Hepatocyte (in vitro differentiated cells): ENCODE measurements at regions not wholly inside any gene's neighbourhood (a gene's known extent, or its start where the extent isn't known, plus 50 kb on each side); places are given as distances from the start of the nearest gene placed in this dataset.

Experiments
- DNase-seq: peaks from one replicate; pipeline ENCODE4 v3.0.0-alpha.2; 2016; ENCODE audit warnings: low spot score
- H2AFZ ChIP-seq: fragments of 200-600 bp; sonication (generic); 2 replicates; pipeline ENCODE4 v1.6.0; 2016; ENCODE audit warnings: antibody characterized with exemption, mild to moderate bottlenecking
- H3K27ac ChIP-seq: fragments of 200-600 bp; sonication (generic); 2 replicates; pipeline ENCODE4 v1.5.1; 2016; ENCODE audit warnings: mild to moderate bottlenecking
- H3K27me3 ChIP-seq: fragments of 200-600 bp; sonication (generic); 2 replicates; pipeline ENCODE4 v1.6.1; 2016
- H3K36me3 ChIP-seq: fragments of 200-600 bp; sonication (generic); replicated peaks from 2 replicates; pipeline ENCODE4 v1.5.1; 2016; ENCODE audit warnings: low read depth; ENCODE audit not compliant: insufficient read depth
- H3K4me1 ChIP-seq: fragments of 200-600 bp; sonication (generic); 2 replicates; pipeline ENCODE4 v1.5.1; 2016; ENCODE audit warnings: mild to moderate bottlenecking, moderate library complexity; ENCODE audit not compliant: insufficient read depth
- H3K4me2 ChIP-seq: fragments of 200-600 bp; sonication (generic); 2 replicates; pipeline ENCODE4 v1.6.0; 2016
- H3K4me3 ChIP-seq: fragments of 200-600 bp; sonication (generic); 2 replicates; pipeline ENCODE4 v1.5.1; 2016; ENCODE audit warnings: mild to moderate bottlenecking
- H3K79me2 ChIP-seq: fragments of 200-600 bp; sonication (generic); 2 replicates; pipeline ENCODE4 v1.6.0; 2017; ENCODE audit warnings: mild to moderate bottlenecking
- H3K9me2 ChIP-seq: fragments of 200-600 bp; sonication (generic); replicated peaks from 2 replicates; pipeline ENCODE4 v1.6.0; 2017; ENCODE audit warnings: mild to moderate bottlenecking; ENCODE audit not compliant: insufficient read depth
- H3K9me3 ChIP-seq: fragments of 200-600 bp; sonication (generic); 2 replicates; pipeline ENCODE4 v1.5.1; 2016; ENCODE audit warnings: low read depth, mild to moderate bottlenecking
- H4K20me1 ChIP-seq: fragments of 200-600 bp; sonication (generic); 2 replicates; pipeline ENCODE4 v1.6.0; 2016; ENCODE audit warnings: mild to moderate bottlenecking; ENCODE audit not compliant: insufficient read depth, poor library complexity, severe bottlenecking
- CTCF ChIP-seq: fragments of 200-600 bp; sonication (generic); IDR thresholded peaks from 2 replicates; pipeline ENCODE4 v1.5.1; 2016; ENCODE audit warnings: antibody characterized with exemption, mild to moderate bottlenecking; ENCODE audit not compliant: poor library complexity
- EZH2 ChIP-seq: fragments of 200-600 bp; sonication (generic); IDR thresholded peaks from 2 replicates; pipeline ENCODE4 v1.6.1; 2016; ENCODE audit warnings: antibody characterized with exemption, mild to moderate bottlenecking, borderline replicate concordance
- EZH2phosphoT487 ChIP-seq: fragments of 200-600 bp; sonication (generic); IDR thresholded peaks from one replicate; pipeline ENCODE4 v1.6.1; 2018; ENCODE audit warnings: antibody characterized with exemption, mild to moderate bottlenecking, low read depth, moderate library complexity; ENCODE audit not compliant: unreplicated experiment, severe bottlenecking
- WGBS: methylation state at CpG from one replicate; pipeline ENCODE4 v1.1.6; 2016; ENCODE audit warnings: low lambda C conversion rate; ENCODE audit errors: missing lambda C conversion rate; 5-methylcytosine and 5-hydroxymethylcytosine counted together

- Histone ChIP-seq H3K4me3 (no peak overlapping the region), H4K20me1 (no peaks in the 10 kb centered on the region), H2AFZ (no peak overlapping the region), H3K36me3 (no peaks in the 10 kb centered on the region), H3K27ac (no peak overlapping the region), H3K27me3 (no peaks in the 10 kb centered on the region), H3K9me3 (no peaks in the 10 kb centered on the region), H3K4me1 (no peaks in the 10 kb centered on the region), H3K4me2 (no peak overlapping the region), H3K79me2 (no peaks in the 10 kb centered on the region), H3K9me2 (no peaks in the 10 kb centered on the region)
- WGBS, result 50% methylated on average over 2 of the region's 2 CpGs
- DNase-seq, result no peak
- TF ChIP-seq EZH2 (no peak), CTCF (no peak), EZH2phosphoT487 (no peak)
Measured at GRCh38 chr3:115524549-115524948, 98.8 kb upstream of the GAP43 start.

- no peak for DNase-seq
- Histone ChIP-seq H3K36me3 (no peaks in the 10 kb centered on the region), H3K27me3 (no peaks in the 10 kb centered on the region), H3K4me2 (no peak overlapping the region), H3K79me2 (no peaks in the 10 kb centered on the region), H3K4me1 (no peaks in the 10 kb centered on the region), H2AFZ (no peak overlapping the region), H3K9me3 (no peaks in the 10 kb centered on the region), H3K4me3 (no peak overlapping the region), H3K27ac (no peak overlapping the region), H4K20me1 (no peaks in the 10 kb centered on the region), H3K9me2 (no peaks in the 10 kb centered on the region)
- WGBS, result 94% methylated on average over 1 of the region's 1 CpG
- TF ChIP-seq EZH2phosphoT487, result no peak
- TF ChIP-seq EZH2, result no peak
- no peak for TF ChIP-seq CTCF
Measured at GRCh38 chr3:115525731-115526130, 97.6 kb upstream of the GAP43 start.

GRCh38 chr3:115533218-115533617 lies 90.1 kb upstream of the GAP43 start:
- 91% methylated on average over 1 of the region's 1 CpG for WGBS
- Histone ChIP-seq H3K9me2 (no peaks in the 10 kb centered on the region), H3K4me1 (no peaks in the 10 kb centered on the region), H3K9me3 (no peaks in the 10 kb centered on the region), H3K4me2 (no peak overlapping the region), H3K36me3 (no peaks in the 10 kb centered on the region), H3K27me3 (no peaks in the 10 kb centered on the region), H3K27ac (no peak overlapping the region), H4K20me1 (no peaks in the 10 kb centered on the region), H3K79me2 (no peaks in the 10 kb centered on the region), H3K4me3 (no peak overlapping the region), H2AFZ (no peak overlapping the region)
- no peak for TF ChIP-seq EZH2phosphoT487
- TF ChIP-seq EZH2, result no peak
- no peak for TF ChIP-seq CTCF
- no peak for DNase-seq

- WGBS, result 96% methylated on average over 2 of the region's 2 CpGs
- no peak for DNase-seq
- Histone ChIP-seq H3K4me2 (no peak overlapping the region), H3K4me3 (no peak overlapping the region), H3K4me1 (no peaks in the 10 kb centered on the region), H3K9me2 (no peaks in the 10 kb centered on the region), H3K79me2 (no peaks in the 10 kb centered on the region), H3K27ac (no peak overlapping the region), H3K27me3 (no peaks in the 10 kb centered on the region), H3K36me3 (no peaks in the 10 kb centered on the region), H4K20me1 (no peaks in the 10 kb centered on the region), H3K9me3 (no peaks in the 10 kb centered on the region), H2AFZ (no peak overlapping the region)
- no peak for TF ChIP-seq EZH2phosphoT487
- no peak for TF ChIP-seq EZH2
- TF ChIP-seq CTCF, result no peak
Measured at GRCh38 chr3:115536171-115536570, 87.1 kb upstream of the GAP43 start.
